GM21390 (cell line): ENCODE measurements at regions not wholly inside any gene's neighbourhood (a gene's known extent, or its start where the extent isn't known, plus 50 kb on each side); places are given as distances from the start of the nearest gene placed in this dataset.
"Not testable (repeated sequence)": the region's sequence is repeated elsewhere in the genome, so short reads cannot be mapped to it uniquely, and the experiment has no call there.

ENCODE experiments used
- ATAC-seq: cut with Tn5 transposase; IDR thresholded peaks from one replicate; pipeline ENCODE4 v1.9.1; 2021; ENCODE audit not compliant: unreplicated experiment

- no peak for ATAC-seq
Measured at GRCh38 chr3:66836363-66837152, 161.5 kb upstream of the KBTBD8 start.

- ATAC-seq, result no peak
Measured at GRCh38 chr3:66838704-66839103, 159.4 kb upstream of the KBTBD8 start.

- no peak for ATAC-seq
Measured at GRCh38 chr3:66839508-66839907, 158.6 kb upstream of the KBTBD8 start.

- ATAC-seq, result not testable (repeated sequence)
Measured at GRCh38 chr3:66842761-66843464, 155.2 kb upstream of the KBTBD8 start.

- ATAC-seq, result no peak
Measured at GRCh38 chr3:66851894-66852613, 146.1 kb upstream of the KBTBD8 start.

- ATAC-seq, result no peak
Measured at GRCh38 chr3:66854601-66855151, 143.4 kb upstream of the KBTBD8 start.

GRCh38 chr3:66856533-66856932 is 141.6 kb upstream of the KBTBD8 start:
- peak; percentile 96 for ATAC-seq

GRCh38 chr3:66858656-66859381 is 139.3 kb upstream of the KBTBD8 start:
- ATAC-seq, result no peak

GRCh38 chr3:66860771-66861170 is 137.3 kb upstream of the KBTBD8 start:
- ATAC-seq, result no peak

GRCh38 chr3:66863205-66864111 is 134.6 kb upstream of the KBTBD8 start:
- no peak for ATAC-seq

GRCh38 chr3:66884659-66885058 is 113.4 kb upstream of the KBTBD8 start:
- no peak for ATAC-seq

GRCh38 chr3:66885326-66886000 is 112.6 kb upstream of the KBTBD8 start:
- no peak for ATAC-seq

GRCh38 chr3:66889750-66890494 is 108.2 kb upstream of the KBTBD8 start:
- ATAC-seq, result no peak

GRCh38 chr3:66898155-66898554 is 100.0 kb upstream of the KBTBD8 start:
- ATAC-seq, result no peak

- no peak for ATAC-seq
Measured at GRCh38 chr3:66904336-66904735, 93.8 kb upstream of the KBTBD8 start.

GRCh38 chr3:66904831-66905493 is 93.1 kb upstream of the KBTBD8 start:
- no peak for ATAC-seq

- ATAC-seq, result no peak
Measured at GRCh38 chr3:66907136-66907535, 91.0 kb upstream of the KBTBD8 start.
